ENCODE measurements at regions not wholly inside any gene's neighbourhood (a gene's known extent, or its start where the extent isn't known, plus 50 kb on each side); places are given as distances from the start of the nearest gene placed in this dataset.

DNA sequence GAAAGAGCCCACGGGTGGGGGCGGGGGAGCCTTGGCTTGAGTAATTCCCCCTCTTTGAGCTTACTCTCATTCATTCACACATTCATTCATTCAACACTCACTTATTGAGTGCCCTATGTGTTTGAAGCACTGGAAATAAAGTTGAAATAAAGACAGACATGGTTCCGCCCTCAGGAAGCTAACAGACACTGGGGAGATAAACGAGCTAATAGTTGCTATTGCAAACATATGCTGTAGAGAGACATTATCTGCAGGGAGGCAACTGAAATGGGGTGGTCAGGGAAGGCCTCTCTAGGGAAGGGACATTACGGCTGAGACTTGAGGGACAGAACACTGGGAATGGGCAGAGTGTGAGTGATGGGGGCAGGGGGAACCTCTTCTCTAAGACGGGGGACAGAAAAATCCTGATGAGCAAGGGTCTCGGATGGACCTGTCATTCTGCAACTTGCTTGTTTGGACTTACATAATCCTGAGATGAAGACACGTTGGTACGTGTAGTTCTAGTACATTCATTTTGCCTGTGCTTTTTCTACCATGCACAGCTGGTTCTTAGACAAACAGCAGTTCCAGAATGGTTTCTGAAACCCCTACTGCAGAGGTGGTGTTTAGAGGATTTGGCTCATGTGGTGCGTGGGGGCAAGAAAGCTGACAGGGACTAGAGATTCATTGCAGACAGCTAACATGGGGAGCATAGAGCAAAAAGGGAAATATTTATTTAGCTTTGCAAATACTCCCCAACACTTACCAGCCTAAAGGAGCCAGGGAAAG is 71.1 kb upstream of the BLCAP start (continued):
- TF ChIP-seq EP300 (IDR thresholded peaks at IDR 0.05; ENCODE audit: borderline replicate concordance in 1 of 2, low read depth in 2 of 2, low read length in 2 of 2) (no peak), ZNF274 (IDR thresholded peaks at IDR 0.05; ENCODE audit: borderline replicate concordance, extremely low read depth, low read length) (no peak), CBX8 (IDR thresholded peaks at IDR 0.05; ENCODE audit: borderline replicate concordance, low read depth, low read length) (no peak), SUZ12 (IDR thresholded peaks at IDR 0.05; ENCODE audit: low read length) (no peak), CBX5 (IDR thresholded peaks at IDR 0.05; ENCODE audit: low read depth, low read length) (no peak), KDM4A (IDR thresholded peaks at IDR 0.05; ENCODE audit: low read depth, low read length, severe bottlenecking) (no peak), MAFK (IDR thresholded peaks at IDR 0.05; ENCODE audit: low read depth, low read length) (no peak), CHD1 (IDR thresholded peaks at IDR 0.05; ENCODE audit: low read depth, low read length) (no peak)

Data from H1 (cell line).